SK-N-SH treated with all-trans-retinoic acid at 6 μM for 48 hours (cell line): ENCODE measurements at regions not wholly inside any gene's neighbourhood (a gene's known extent, or its start where the extent isn't known, plus 50 kb on each side); places are given as distances from the start of the nearest gene placed in this dataset.

Source experiments
- ATAC-seq: fragments of 200-7000 bp; cut with Tn5 transposase; 3 replicates; pipeline ENCODE4 v1.9.1; 2020; ENCODE audit warnings: mild to moderate bottlenecking, moderate library complexity
- ARNTL ChIP-seq: fragments of 450-650 bp; formaldehyde crosslinking; IDR thresholded peaks from 2 replicates; pipeline ENCODE4 v1.5.0; 2020; ENCODE audit warnings: low read depth, mild to moderate bottlenecking, moderate library complexity, borderline replicate concordance
- BACH2 ChIP-seq: fragments of 250-450 bp; sonication (Bioruptor Pico); IDR thresholded peaks from 2 replicates; pipeline ENCODE4 v1.9.0; 2021; ENCODE audit warnings: mild to moderate bottlenecking, borderline replicate concordance
- CREB5 ChIP-seq: fragments of 250-450 bp; sonication (Bioruptor Pico); IDR thresholded peaks from 2 replicates; pipeline ENCODE4 v1.5.1; 2020; ENCODE audit warnings: low read depth, mild to moderate bottlenecking, moderate library complexity
- CSRNP3 ChIP-seq: fragments of 250-450 bp; sonication (Bioruptor Pico); IDR thresholded peaks from 2 replicates; pipeline ENCODE4 v1.5.1; 2021; ENCODE audit warnings: mild to moderate bottlenecking, moderate library complexity
- ESRRG ChIP-seq: fragments of 250-450 bp; sonication (Bioruptor Pico); IDR thresholded peaks from 2 replicates; pipeline ENCODE4 v1.6.1; 2021; ENCODE audit warnings: mild to moderate bottlenecking
- GLIS3 ChIP-seq: fragments of 250-450 bp; sonication (Bioruptor Pico); IDR thresholded peaks from 2 replicates; pipeline ENCODE4 v1.5.0; 2020; ENCODE audit warnings: mild to moderate bottlenecking, moderate library complexity
- OSR1 ChIP-seq: fragments of 250-450 bp; sonication (Bioruptor Pico); IDR thresholded peaks from 2 replicates; pipeline ENCODE4 v1.8.0; 2022; ENCODE audit warnings: moderate library complexity, mild to moderate bottlenecking, inconsistent platforms
- PATZ1 ChIP-seq: fragments of 250-450 bp; sonication (Bioruptor Pico); IDR thresholded peaks from 2 replicates; pipeline ENCODE4 v1.8.0; 2020; ENCODE audit warnings: mild to moderate bottlenecking, moderate library complexity, borderline replicate concordance
- POU6F1 ChIP-seq: fragments of 250-450 bp; sonication (Bioruptor Pico); IDR thresholded peaks from 2 replicates; pipeline ENCODE4 v1.8.0; 2021; ENCODE audit warnings: low read depth, mild to moderate bottlenecking, moderate library complexity, borderline replicate concordance
- PPARA ChIP-seq: fragments of 250-450 bp; sonication (Bioruptor Pico); IDR thresholded peaks from 2 replicates; pipeline ENCODE4 v1.5.0; 2020; ENCODE audit warnings: mild to moderate bottlenecking, borderline replicate concordance
- RARB ChIP-seq: fragments of 250-450 bp; sonication (Bioruptor Pico); IDR thresholded peaks from 2 replicates; pipeline ENCODE4 v1.8.0; 2021; ENCODE audit warnings: mild to moderate bottlenecking, moderate library complexity
- SNAI2 ChIP-seq: fragments of 250-450 bp; sonication (Bioruptor Pico); IDR thresholded peaks from 2 replicates; pipeline ENCODE4 v1.5.0; 2020; ENCODE audit warnings: mild to moderate bottlenecking, moderate library complexity
- TCF4 ChIP-seq: fragments of 250-450 bp; sonication (Bioruptor Pico); IDR thresholded peaks from 2 replicates; pipeline ENCODE4 v1.8.0; 2021; ENCODE audit warnings: mild to moderate bottlenecking, moderate library complexity, borderline replicate concordance
- TOX ChIP-seq: fragments of 250-450 bp; sonication (Bioruptor Pico); IDR thresholded peaks from 2 replicates; pipeline ENCODE4 v1.8.0; 2021; ENCODE audit warnings: mild to moderate bottlenecking, moderate library complexity, borderline replicate concordance
- TSHZ2 ChIP-seq: fragments of 250-450 bp; sonication (Bioruptor Pico); IDR thresholded peaks from 2 replicates; pipeline ENCODE4 v1.5.0; 2020; ENCODE audit warnings: mild to moderate bottlenecking, moderate library complexity
- ZC3H10 ChIP-seq: fragments of 250-450 bp; sonication (Bioruptor Pico); IDR thresholded peaks from 2 replicates; pipeline ENCODE4 v1.5.1; 2021; ENCODE audit warnings: mild to moderate bottlenecking, moderate library complexity
- ZFP3 ChIP-seq: fragments of 250-450 bp; sonication (Bioruptor Pico); IDR thresholded peaks from 2 replicates; pipeline ENCODE4 v1.5.0; 2020; ENCODE audit warnings: mild to moderate bottlenecking, moderate library complexity
- ZFP30 ChIP-seq: fragments of 450-650 bp; formaldehyde crosslinking; IDR thresholded peaks from 2 replicates; pipeline ENCODE4 v1.5.0; 2022; ENCODE audit warnings: mild to moderate bottlenecking, moderate library complexity
- ZNF565 ChIP-seq: fragments of 450-650 bp; formaldehyde crosslinking; conservative IDR thresholded peaks from 2 replicates; pipeline ENCODE4 v1.5.0; 2020; ENCODE audit warnings: low read depth, mild to moderate bottlenecking, moderate library complexity
- ZNF70 ChIP-seq: fragments of 450-650 bp; formaldehyde crosslinking; IDR thresholded peaks from 2 replicates; pipeline ENCODE4 v1.5.0; 2020; ENCODE audit warnings: mild to moderate bottlenecking, moderate library complexity
- ZNF8 ChIP-seq: fragments of 450-650 bp; formaldehyde crosslinking; IDR thresholded peaks from 2 replicates; pipeline ENCODE4 v1.5.0; 2020; ENCODE audit warnings: mild to moderate bottlenecking, moderate library complexity

GRCh38 chr17:71935341-71935740 lies 185.5 kb upstream of the SOX9 start:
- no peak for ATAC-seq

GRCh38 chr17:71936977-71937376 lies 183.8 kb upstream of the SOX9 start:
- TF ChIP-seq CREB5 (CRISPR knock-in tag) (no peak), BACH2 (no peak), OSR1 (CRISPR knock-in tag) (no peak), SNAI2 (CRISPR knock-in tag) (no peak), RARB (CRISPR knock-in tag) (no peak), PATZ1 (CRISPR knock-in tag) (no peak), ARNTL (CRISPR knock-in tag) (no peak), TSHZ2 (CRISPR knock-in tag) (no peak), ZNF70 (CRISPR knock-in tag) (no peak), TCF4 (no peak), GLIS3 (no peak), ZFP3 (CRISPR knock-in tag) (no peak), ZNF565 (no peak), POU6F1 (CRISPR knock-in tag) (no peak), ZNF8 (CRISPR knock-in tag) (no peak), PPARA (CRISPR knock-in tag) (no peak), TOX (CRISPR knock-in tag) (no peak), CSRNP3 (CRISPR knock-in tag) (no peak), ESRRG (CRISPR knock-in tag) (no peak), ZFP30 (no peak)
- no peak for ATAC-seq

More at GRCh38 chr17:71935341-71935740, 185.5 kb upstream of the SOX9 start:
- TF ChIP-seq ARNTL (CRISPR knock-in tag), result no peak
- TF ChIP-seq ZNF565, result no peak
- TF ChIP-seq RARB (CRISPR knock-in tag), result no peak
- no peak for TF ChIP-seq ESRRG (CRISPR knock-in tag)
- TF ChIP-seq ZFP30, result no peak
- TF ChIP-seq TCF4, result no peak
- no peak for TF ChIP-seq POU6F1 (CRISPR knock-in tag)
- no peak for TF ChIP-seq ZFP3 (CRISPR knock-in tag)
- no peak for TF ChIP-seq ZC3H10
- TF ChIP-seq ZNF70 (CRISPR knock-in tag), result no peak
- TF ChIP-seq GLIS3, result no peak
- TF ChIP-seq CSRNP3 (CRISPR knock-in tag), result no peak
- no peak for TF ChIP-seq TOX (CRISPR knock-in tag)
- TF ChIP-seq ZNF8 (CRISPR knock-in tag), result no peak
- no peak for TF ChIP-seq PPARA (CRISPR knock-in tag)
- TF ChIP-seq SNAI2 (CRISPR knock-in tag), result no peak
